ENCODE measurements at regions not wholly inside any gene's neighbourhood (a gene's known extent, or its start where the extent isn't known, plus 50 kb on each side); places are given as distances from the start of the nearest gene placed in this dataset.

GRCh38 chr3:10563396-10563795, 58.0 kb upstream of the ATP2B2 start:
- no peak for DNase-seq (ENCODE audit: low read depth, low spot score)
- Histone ChIP-seq H3K9me3 (ENCODE audit: control insufficient read depth in 1 of 2, insufficient read depth in 1 of 2, low read depth in 1 of 2, low read length in 2 of 2) (no peaks in the 10 kb centered on the region), H3K9me2 (ENCODE audit: insufficient read depth) (no peaks in the 10 kb centered on the region), H2AFZ (ENCODE audit: low read depth, low read length, poor library complexity, severe bottlenecking) (no peak overlapping the region), H3K9ac (ENCODE audit: low read length) (no peak overlapping the region), H3K79me2 (ENCODE audit: insufficient read depth, low read length) (no peaks in the 10 kb centered on the region), H3K4me2 (ENCODE audit: low read length) (no peak overlapping the region), H3K36me3 (ENCODE audit: control insufficient read depth in 1 of 2, insufficient read depth in 2 of 2, low read length in 2 of 2) (no peaks in the 10 kb centered on the region), H4K20me1 (ENCODE audit: insufficient read depth) (no peaks in the 10 kb centered on the region), H3K27ac (ENCODE audit: low read depth, low read length) (no peak overlapping the region), H3K4me3 (replicated peaks in 1 of 2; ENCODE audit: low read depth in 1 of 2, low read length in 2 of 2) (no peak overlapping the region), H3K27me3 (ENCODE audit: insufficient read depth, low read length) (peaks cover 59% of the 10 kb centered on the region), H3K4me1 (ENCODE audit: control insufficient read depth in 1 of 2, insufficient read depth in 2 of 2, low read length in 2 of 2) (peaks cover 0 to 2% of the 10 kb centered on the region in 2 experiments; a peak in 2 of 4 replicates)
- intact Hi-C loops (cut with micrococcal nuclease): no loop called here
- CTCF ChIA-PET: no interaction called here
- TF ChIP-seq ZNF274 (IDR thresholded peaks at IDR 0.05; ENCODE audit: low read depth, low read length) (no peak), TCF7L2 (IDR thresholded peaks at IDR 0.05; ENCODE audit: borderline replicate concordance, extremely low read depth, insufficient read depth, insufficient read length) (no peak), CBX3 (IDR thresholded peaks at IDR 0.05; ENCODE audit: low read depth) (no peak), SP1 (IDR thresholded peaks at IDR 0.05; ENCODE audit: low read depth) (no peak), CEBPB (IDR thresholded peaks at IDR 0.05; ENCODE audit: low read depth) (no peak), EZH2phosphoT487 (IDR thresholded peaks at IDR 0.05; ENCODE audit: borderline replicate concordance) (no peak), FOSL1 (IDR thresholded peaks at IDR 0.05; ENCODE audit: low read depth) (no peak), ELF1 (IDR thresholded peaks at IDR 0.05; ENCODE audit: borderline replicate concordance, low read depth) (no peak), POLR2AphosphoS5 (IDR thresholded peaks at IDR 0.05; ENCODE audit: low read depth, low read length) (no peak), POLR2A (IDR thresholded peaks at IDR 0.05; ENCODE audit: borderline replicate concordance, extremely low read depth, insufficient read depth, insufficient read length) (no peak), RAD21 (IDR thresholded peaks at IDR 0.05; ENCODE audit: low read depth) (no peak), SIN3A (IDR thresholded peaks at IDR 0.05; ENCODE audit: low read depth) (no peak), ZFX (IDR thresholded peaks at IDR 0.05) (no peak), REST (IDR thresholded peaks at IDR 0.05; ENCODE audit: low read depth) (no peak), SRF (IDR thresholded peaks at IDR 0.05; ENCODE audit: low read depth) (no peak), EZH2 (IDR thresholded peaks at IDR 0.05) (no peak), ATF3 (IDR thresholded peaks at IDR 0.05) (no peak)
- no peak for ATAC-seq
- POLR2A ChIA-PET: no interaction called here
- no TSS peak for BruUV-seq (replicated peaks)
- RAD21 ChIA-PET (ENCODE audit: low non-redundant PET in 1 of 2, low total read pairs in 2 of 2, uncharacterized antibody in 2 of 2, unreplicated experiment in 2 of 2): no interaction called here

All from HCT116 (cell line).